ENCODE measurements at regions not wholly inside any gene's neighbourhood (a gene's known extent, or its start where the extent isn't known, plus 50 kb on each side); places are given as distances from the start of the nearest gene placed in this dataset.

- intact Hi-C loops (cut with DNase I): no loop called here
- TF ChIP-seq CTCF (IDR thresholded peaks at IDR 0.05): no peak
- TF ChIP-seq EP300 (IDR thresholded peaks at IDR 0.05): no peak
- no peak for TF ChIP-seq POLR2A (IDR thresholded peaks at IDR 0.05)
- H3K4me3 ChIP-seq: no peak overlapping the region
- H3K27me3 ChIP-seq: no peaks in the 10 kb centered on the region
- H3K4me1 ChIP-seq (ENCODE audit: insufficient read depth): no peaks in the 10 kb centered on the region
- H3K9me3 ChIP-seq: no peaks in the 10 kb centered on the region
- DNase-seq: no peak
- 25 to 59% (median 44%) methylated on average over 12 of the region's 12 CpGs for WGBS, 3 donors
- no peaks in the 10 kb centered on the region for H3K36me3 ChIP-seq
- H3K27ac ChIP-seq: no peak overlapping the region
These were observed 185.7 kb downstream of the ATPSCKMT start for GRCh38 chr5:10063997-10064396.

- Histone ChIP-seq H3K27ac (no peak overlapping the region), H3K36me3 (no peaks in the 10 kb centered on the region), H3K9me3 (peaks cover 0 to 4% of the 10 kb centered on the region in 2 donors), H3K4me1 (ENCODE audit: insufficient read depth) (no peaks in the 10 kb centered on the region), H3K4me3 (no peak overlapping the region), H3K27me3 (no peaks in the 10 kb centered on the region)
- TF ChIP-seq EP300 (IDR thresholded peaks at IDR 0.05) (no peak), CTCF (IDR thresholded peaks at IDR 0.05) (no peak), POLR2A (IDR thresholded peaks at IDR 0.05) (no peak)
- intact Hi-C loops (cut with DNase I): no loop called here
- DNase-seq: no peak
- WGBS, 3 donors: 81 to 83% (median 81%) methylated on average over 5 of the region's 5 CpGs
These were observed 189.7 kb downstream of the ATPSCKMT start for GRCh38 chr5:10059980-10060379.

GRCh38 chr5:10059556-10059955 is 190.1 kb downstream of the ATPSCKMT start:
- H3K36me3 ChIP-seq: no peaks in the 10 kb centered on the region
- H3K9me3 ChIP-seq: peaks cover 0 to 4% of the 10 kb centered on the region in 2 donors
- H3K27me3 ChIP-seq: no peaks in the 10 kb centered on the region
- no peak overlapping the region for H3K27ac ChIP-seq
- no peaks in the 10 kb centered on the region for H3K4me1 ChIP-seq (ENCODE audit: insufficient read depth)
- DNase-seq: no peak
- no peak for TF ChIP-seq CTCF (IDR thresholded peaks at IDR 0.05)
- no peak for TF ChIP-seq EP300 (IDR thresholded peaks at IDR 0.05)
- TF ChIP-seq POLR2A (IDR thresholded peaks at IDR 0.05): no peak
- intact Hi-C loops (cut with DNase I): no loop called here
- 35 to 42% (median 39%) methylated on average over 9 of the region's 9 CpGs for WGBS, 3 donors
- no peak overlapping the region for H3K4me3 ChIP-seq

- 34 to 45% (median 34%) methylated on average over 7 of the region's 7 CpGs for WGBS, 3 donors
- H3K36me3 ChIP-seq: no peaks in the 10 kb centered on the region
These were observed 192.3 kb downstream of the ATPSCKMT start for GRCh38 chr5:10057356-10057755.

More at GRCh38 chr5:10057356-10057755, 192.3 kb downstream of the ATPSCKMT start:
- Histone ChIP-seq H3K4me1 (ENCODE audit: insufficient read depth) (no peaks in the 10 kb centered on the region), H3K27me3 (no peaks in the 10 kb centered on the region), H3K9me3 (peaks cover 0 to 4% of the 10 kb centered on the region in 2 donors), H3K4me3 (no peak overlapping the region), H3K27ac (no peak overlapping the region)
- TF ChIP-seq CTCF (IDR thresholded peaks at IDR 0.05) (no peak), POLR2A (IDR thresholded peaks at IDR 0.05) (no peak), EP300 (IDR thresholded peaks at IDR 0.05) (no peak)
- no peak for DNase-seq
- intact Hi-C loops (cut with DNase I): no loop called here
